Keratinocyte (primary cell): ENCODE measurements at regions not wholly inside any gene's neighbourhood (a gene's known extent, or its start where the extent isn't known, plus 50 kb on each side); places are given as distances from the start of the nearest gene placed in this dataset.

ENCODE experiments used
- DNase-seq: peaks from one replicate; pipeline ENCODE4 v3.0.0-alpha.2; 2011; ENCODE audit warnings: low read depth, missing footprints, low spot score
- FAIRE-seq: peaks from 2 replicates; lab custom pipeline; 2011; peaks lifted over from hg19 to GRCh38; lab: Jason Lieb, UNC
- H2AFZ ChIP-seq: 2 replicates; pipeline ENCODE4 v1.6.0; 2012; ENCODE audit warnings: low read length, control low read depth, inconsistent platforms; ENCODE audit not compliant: control insufficient read depth
- H3K27ac ChIP-seq: 2 replicates; pipeline ENCODE4 v1.5.1; 2011; ENCODE audit warnings: low read length; ENCODE audit not compliant: control insufficient read depth, insufficient read depth
- H3K27me3 ChIP-seq: 3 replicates; pipeline ENCODE4 v1.6.0; 2011; ENCODE audit warnings: low read length; ENCODE audit not compliant: control insufficient read depth, insufficient read depth; ENCODE audit errors: extremely low read depth
- H3K36me3 ChIP-seq, 2 experiments: 2 replicates in 1 of 2; 3 replicates in 1 of 2; pipeline ENCODE4 v1.5.1; 2011; ENCODE audit warnings: low read length in 2 of 2, mild to moderate bottlenecking in 1 of 2; ENCODE audit not compliant: control insufficient read depth in 2 of 2, insufficient read depth in 2 of 2; ENCODE audit errors: extremely low read depth in 1 of 2
- H3K4me1 ChIP-seq: 3 replicates; pipeline ENCODE4 v1.5.1; 2011; ENCODE audit warnings: low read length; ENCODE audit not compliant: control insufficient read depth, insufficient read depth; ENCODE audit errors: extremely low read depth
- H3K4me2 ChIP-seq: 3 replicates; pipeline ENCODE4 v1.6.0; 2011; ENCODE audit warnings: low read depth, low read length; ENCODE audit not compliant: control insufficient read depth, insufficient read depth; ENCODE audit errors: extremely low read depth
- H3K4me3 ChIP-seq, 3 experiments: fragments of 200-600 bp in 1 of 3; sonication (generic) in 1 of 3; 2 replicates in 2 of 3; 3 replicates in 1 of 3; pipeline ENCODE4 v1.5.1; 2011 to 2016; ENCODE audit warnings: low read length in 3 of 3, mild to moderate bottlenecking in 3 of 3, control low read depth in 2 of 3, inconsistent platforms in 1 of 3, low read depth in 1 of 3, mixed read lengths in 1 of 3, mixed run types in 1 of 3, moderate library complexity in 1 of 3; ENCODE audit not compliant: control insufficient read depth in 2 of 3, insufficient read depth in 2 of 3; ENCODE audit errors: extremely low read depth in 1 of 3
- H3K79me2 ChIP-seq: 2 replicates; pipeline ENCODE4 v1.6.0; 2012; ENCODE audit warnings: low read length; ENCODE audit not compliant: control insufficient read depth, insufficient read depth
- H3K9ac ChIP-seq: 3 replicates; pipeline ENCODE4 v1.6.0; 2011; ENCODE audit warnings: low read length; ENCODE audit not compliant: control insufficient read depth, insufficient read depth; ENCODE audit errors: extremely low read depth
- H3K9me1 ChIP-seq: 3 replicates; pipeline ENCODE4 v1.6.0; 2011; ENCODE audit warnings: low read length; ENCODE audit not compliant: control insufficient read depth, insufficient read depth; ENCODE audit errors: extremely low read depth
- H3K9me3 ChIP-seq: 2 replicates; pipeline ENCODE4 v1.5.1; 2012; ENCODE audit warnings: low read depth, low read length; ENCODE audit not compliant: control insufficient read depth
- H4K20me1 ChIP-seq: 3 replicates; pipeline ENCODE4 v1.6.0; 2011; ENCODE audit warnings: low read length; ENCODE audit not compliant: control insufficient read depth, insufficient read depth; ENCODE audit errors: extremely low read depth
- CTCF ChIP-seq, 3 experiments: IDR thresholded peaks in 1 of 3; conservative IDR thresholded peaks in 1 of 3; optimal IDR thresholded peaks in 1 of 3; 2 replicates in 2 of 3; 3 replicates in 1 of 3; pipeline versions ENCODE3 to v1.5.1; 2011; ENCODE audit warnings: low read length in 3 of 3, mild to moderate bottlenecking in 3 of 3, moderate library complexity in 2 of 3, control low read depth in 1 of 3, inconsistent platforms in 1 of 3; ENCODE audit not compliant: insufficient read depth in 2 of 3; ENCODE audit errors: extremely low read depth in 1 of 3
- EZH2 ChIP-seq: IDR thresholded peaks from one replicate; pipeline ENCODE4 v1.6.1; 2012; ENCODE audit warnings: inconsistent platforms, mild to moderate bottlenecking, low read length, moderate library complexity
- dilution Hi-C: fragments of 300-500 bp; cut with MboI; formaldehyde crosslinking; loops from one replicate; pipeline ENCODE4 v1.7.0; 2020; ENCODE audit warnings: low sequenced_read_pairs; ENCODE audit not compliant: extremely low pct_ligation_motif_present

DNA sequence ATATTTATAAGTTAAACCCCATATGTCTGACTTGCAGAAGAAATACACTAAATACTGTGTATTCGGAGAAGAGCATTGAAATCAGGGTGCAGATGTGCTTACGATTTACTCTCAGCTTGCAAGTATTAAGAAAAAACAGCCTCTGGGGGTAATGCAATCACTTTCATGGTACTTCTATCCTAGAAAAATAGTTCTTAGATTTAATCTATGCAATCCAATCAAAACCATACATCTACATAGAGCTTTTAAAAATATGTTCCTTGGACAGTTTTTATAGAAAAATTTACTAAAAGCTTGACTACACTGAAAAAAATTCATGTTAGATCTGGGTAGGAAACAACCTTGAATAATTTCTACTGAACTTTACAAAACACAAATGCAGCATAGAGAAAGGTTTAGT lies 890.3 kb upstream of the ADGRL2 start:
- no peak for TF ChIP-seq CTCF (optimal IDR thresholded peaks at IDR 0.05 in 1 of 3, IDR thresholded peaks at IDR 0.05 in 1 of 3, conservative IDR thresholded peaks at IDR 0.05 in 1 of 3; ENCODE audit: extremely low read depth in 1 of 3, insufficient read depth in 2 of 3, low read length in 3 of 3)
- TF ChIP-seq EZH2 = no peak
- dilution Hi-C loops = no loop called here
- no peaks in the 10 kb centered on the region for H3K27me3 ChIP-seq
- H3K9ac ChIP-seq = no peak overlapping the region
- no peak overlapping the region for H2AFZ ChIP-seq
- H3K36me3 ChIP-seq = no peaks in the 10 kb centered on the region
- no peaks in the 10 kb centered on the region for H3K9me3 ChIP-seq
- H3K4me2 ChIP-seq = no peak overlapping the region
- FAIRE-seq (no peak), DNase-seq (no peak)
- no peaks in the 10 kb centered on the region for H3K4me1 ChIP-seq
- H3K27ac ChIP-seq = no peak overlapping the region
- no peaks in the 10 kb centered on the region for H3K9me1 ChIP-seq
- H3K4me3 ChIP-seq = no peak overlapping the region
- no peaks in the 10 kb centered on the region for H3K79me2 ChIP-seq
- H4K20me1 ChIP-seq = no peaks in the 10 kb centered on the region

DNA sequence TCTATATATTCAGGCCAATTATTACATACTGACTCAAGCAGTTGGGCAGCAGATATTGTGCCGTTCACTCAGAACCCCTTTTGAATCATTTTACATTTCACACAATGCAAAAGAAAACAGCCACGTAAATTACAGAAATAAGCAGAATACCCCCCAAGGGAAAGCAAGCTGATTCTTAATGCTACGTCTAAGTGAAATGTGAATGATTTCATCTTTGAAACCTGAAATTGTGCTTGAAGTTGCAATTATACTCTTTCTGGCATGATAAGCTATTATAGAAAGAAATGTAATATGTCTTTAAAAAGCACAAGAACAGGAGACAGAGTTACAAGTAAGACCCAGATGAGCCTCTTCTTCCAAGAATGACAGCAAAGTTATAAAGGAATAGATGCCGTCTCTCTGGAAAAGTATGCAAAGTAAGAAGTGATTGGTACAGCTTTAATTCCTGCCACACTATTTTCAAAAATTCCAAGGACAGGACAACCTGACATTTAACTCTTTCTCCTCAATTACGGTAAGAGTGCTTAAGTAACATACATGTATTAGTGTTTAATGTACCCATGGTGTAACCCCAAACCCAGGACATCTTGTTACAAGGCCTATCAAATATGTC lies 891.5 kb upstream of the ADGRL2 start:
- H3K4me3 ChIP-seq = no peak overlapping the region
- H3K27me3 ChIP-seq = no peaks in the 10 kb centered on the region
- no peak overlapping the region for H3K9ac ChIP-seq
- H3K27ac ChIP-seq = no peak overlapping the region
- no peaks in the 10 kb centered on the region for H3K9me3 ChIP-seq
- no peaks in the 10 kb centered on the region for H3K79me2 ChIP-seq
- dilution Hi-C loops = no loop called here
- H3K36me3 ChIP-seq = no peaks in the 10 kb centered on the region
- no peak overlapping the region for H2AFZ ChIP-seq
- no peak for DNase-seq
- no peak overlapping the region for H3K4me2 ChIP-seq
- no peak for FAIRE-seq
- H4K20me1 ChIP-seq = no peaks in the 10 kb centered on the region
- no peaks in the 10 kb centered on the region for H3K4me1 ChIP-seq
- H3K9me1 ChIP-seq = no peaks in the 10 kb centered on the region
- no peak for TF ChIP-seq CTCF (optimal IDR thresholded peaks at IDR 0.05 in 1 of 3, IDR thresholded peaks at IDR 0.05 in 1 of 3, conservative IDR thresholded peaks at IDR 0.05 in 1 of 3; ENCODE audit: extremely low read depth in 1 of 3, insufficient read depth in 2 of 3, low read length in 3 of 3)
- no peak for TF ChIP-seq EZH2
